ENCODE measurements at regions not wholly inside any gene's neighbourhood (a gene's known extent, or its start where the extent isn't known, plus 50 kb on each side); places are given as distances from the start of the nearest gene placed in this dataset.

DNA sequence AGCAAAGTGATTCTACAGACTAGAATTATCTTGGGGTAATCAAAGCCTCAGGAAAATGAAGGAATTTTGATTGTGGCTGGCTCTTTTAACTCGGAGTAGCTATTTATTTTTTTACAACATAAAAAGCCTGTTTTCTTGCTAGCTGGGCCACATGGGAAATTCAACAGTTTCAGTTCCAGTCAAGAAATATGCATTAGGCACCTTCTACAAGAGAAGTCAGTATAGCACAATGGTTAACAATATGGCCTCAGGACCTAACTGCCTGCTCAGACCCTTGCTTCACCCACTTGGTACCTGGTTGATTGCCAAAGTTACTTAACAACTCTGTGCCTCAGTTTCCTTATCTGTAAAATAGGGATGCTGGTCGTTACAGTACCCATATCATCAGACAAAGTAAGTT, 586.2 kb downstream of the ZNF608 start:
- POLR2A ChIA-PET: no interaction called here
- no peak for DNase-seq (ENCODE audit: extremely low spot score)
- TF ChIP-seq, protein P1, sequence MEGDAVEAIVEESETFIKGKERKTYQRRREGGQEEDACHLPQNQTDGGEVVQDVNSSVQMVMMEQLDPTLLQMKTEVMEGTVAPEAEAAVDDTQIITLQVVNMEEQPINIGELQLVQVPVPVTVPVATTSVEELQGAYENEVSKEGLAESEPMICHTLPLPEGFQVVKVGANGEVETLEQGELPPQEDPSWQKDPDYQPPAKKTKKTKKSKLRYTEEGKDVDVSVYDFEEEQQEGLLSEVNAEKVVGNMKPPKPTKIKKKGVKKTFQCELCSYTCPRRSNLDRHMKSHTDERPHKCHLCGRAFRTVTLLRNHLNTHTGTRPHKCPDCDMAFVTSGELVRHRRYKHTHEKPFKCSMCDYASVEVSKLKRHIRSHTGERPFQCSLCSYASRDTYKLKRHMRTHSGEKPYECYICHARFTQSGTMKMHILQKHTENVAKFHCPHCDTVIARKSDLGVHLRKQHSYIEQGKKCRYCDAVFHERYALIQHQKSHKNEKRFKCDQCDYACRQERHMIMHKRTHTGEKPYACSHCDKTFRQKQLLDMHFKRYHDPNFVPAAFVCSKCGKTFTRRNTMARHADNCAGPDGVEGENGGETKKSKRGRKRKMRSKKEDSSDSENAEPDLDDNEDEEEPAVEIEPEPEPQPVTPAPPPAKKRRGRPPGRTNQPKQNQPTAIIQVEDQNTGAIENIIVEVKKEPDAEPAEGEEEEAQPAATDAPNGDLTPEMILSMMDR (IDR thresholded peaks at IDR 0.05; ENCODE audit: control extremely low read depth, extremely low read depth, low read depth, missing control alignments): no peak
- CTCF ChIA-PET: no interaction called here

DNA sequence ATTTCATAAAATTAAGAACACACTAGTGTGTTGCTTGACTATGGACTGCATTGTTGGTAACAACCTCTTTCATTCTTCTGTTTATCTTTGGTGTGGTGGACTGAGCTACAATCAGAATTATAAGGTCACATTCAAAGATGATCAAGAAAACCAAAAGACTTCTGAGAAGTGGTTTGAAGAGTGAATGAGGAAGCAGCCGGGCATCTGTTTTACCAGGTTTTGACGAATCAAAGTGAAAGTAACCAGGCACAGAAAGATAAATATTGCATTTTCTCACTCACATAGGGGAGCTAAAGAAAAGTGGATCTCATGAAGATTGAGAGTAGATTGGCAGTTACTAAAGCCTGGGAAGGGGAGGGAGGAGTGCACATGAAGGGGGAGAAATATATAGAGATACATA, 589.1 kb downstream of the ZNF608 start:
- CTCF ChIA-PET: interaction anchor here (2.0 kb wide), 1 partner anchor 9 kb away, joined by 6 read pairs; no protein-coding TSS in a partner anchor
- POLR2A ChIA-PET: no interaction called here
- TF ChIP-seq, protein P1 (IDR thresholded peaks at IDR 0.05; ENCODE audit: control extremely low read depth, extremely low read depth, low read depth, missing control alignments): no peak
- no peak for DNase-seq (ENCODE audit: extremely low spot score)

DNA sequence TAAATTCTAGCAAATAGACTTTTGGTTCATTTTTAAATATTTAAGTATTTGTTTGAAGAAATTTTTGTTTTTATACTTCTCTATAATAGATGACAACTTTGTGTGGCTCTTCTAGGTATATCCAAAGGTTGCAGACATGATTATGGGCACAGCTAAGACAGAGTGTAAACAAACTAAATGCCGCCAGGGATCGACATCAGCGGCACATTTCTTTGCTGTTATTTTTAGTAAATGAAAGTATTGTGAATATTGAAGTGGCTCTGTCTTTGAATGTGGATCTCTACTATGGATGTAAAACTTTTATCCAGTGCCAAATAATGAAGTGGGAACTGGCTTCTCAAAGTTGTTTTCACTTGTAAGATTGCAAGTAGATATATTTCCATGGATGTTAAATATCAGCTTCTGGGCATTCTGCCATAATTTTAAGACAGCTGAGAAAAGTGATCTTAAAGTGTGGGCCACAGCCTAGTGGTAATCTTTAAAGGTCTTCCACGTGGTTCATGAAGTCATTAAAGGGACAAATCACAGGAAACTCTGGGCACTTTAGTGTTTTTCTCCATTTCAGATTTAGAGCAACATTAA, 589.9 kb downstream of the ZNF608 start:
- POLR2A ChIA-PET: no interaction called here
- TF ChIP-seq, protein P1 (IDR thresholded peaks at IDR 0.05; ENCODE audit: control extremely low read depth, extremely low read depth, low read depth, missing control alignments): no peak
- CTCF ChIA-PET: interaction anchor here (2.0 kb wide), 1 partner anchor 10 kb away, joined by 6 read pairs; no protein-coding TSS in a partner anchor
- DNase-seq (ENCODE audit: extremely low spot score): no peak

DNA sequence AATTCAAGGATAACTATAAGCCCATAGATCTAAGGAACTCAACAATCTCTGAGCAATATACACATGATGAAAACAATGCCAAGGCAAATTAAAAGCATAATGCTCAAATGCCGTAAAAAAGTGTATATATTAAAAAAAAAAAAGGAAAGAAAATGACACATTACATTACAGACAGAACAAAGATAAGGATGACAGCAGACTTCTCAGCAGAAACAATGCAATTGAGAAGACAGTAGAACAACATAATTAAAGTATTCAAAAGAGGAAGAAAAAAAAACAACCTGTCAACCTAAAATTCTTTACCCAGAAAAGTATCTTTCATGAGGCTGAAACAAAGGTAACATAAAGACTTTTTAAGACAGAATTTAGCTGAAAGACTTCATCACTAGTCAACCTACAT, 591.7 kb downstream of the ZNF608 start:
- POLR2A ChIA-PET: no interaction called here

DNA sequence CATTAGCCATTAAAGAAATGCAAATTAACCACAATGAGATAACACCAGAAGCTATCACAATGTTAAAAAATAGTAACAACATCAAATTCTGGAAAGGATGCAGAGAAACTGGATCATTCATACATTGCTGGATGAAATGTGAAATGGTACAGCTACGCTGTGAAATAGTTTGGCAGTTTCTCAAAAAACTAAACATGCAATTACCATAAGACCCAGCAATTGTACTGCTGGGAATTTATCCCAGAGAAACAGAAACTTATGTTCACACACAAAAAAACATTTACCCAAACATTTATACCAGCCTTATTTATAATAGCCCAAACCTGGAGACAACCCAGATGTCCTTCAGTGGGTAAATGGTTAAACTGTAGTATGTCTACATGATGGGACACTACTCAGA, 592.9 kb downstream of the ZNF608 start:
- TF ChIP-seq, protein P1 (IDR thresholded peaks at IDR 0.05; ENCODE audit: control extremely low read depth, extremely low read depth, low read depth, missing control alignments): no peak
- ChIA-PET CTCF (no interaction called here), POLR2A (no interaction called here)
- DNase-seq (ENCODE audit: extremely low spot score): no peak

More for the DNA sequence above, 591.7 kb downstream of the ZNF608 start:
- TF ChIP-seq, protein P1 (IDR thresholded peaks at IDR 0.05; ENCODE audit: control extremely low read depth, extremely low read depth, low read depth, missing control alignments): no peak
- CTCF ChIA-PET: no interaction called here
- no peak for DNase-seq (ENCODE audit: extremely low spot score)

DNA sequence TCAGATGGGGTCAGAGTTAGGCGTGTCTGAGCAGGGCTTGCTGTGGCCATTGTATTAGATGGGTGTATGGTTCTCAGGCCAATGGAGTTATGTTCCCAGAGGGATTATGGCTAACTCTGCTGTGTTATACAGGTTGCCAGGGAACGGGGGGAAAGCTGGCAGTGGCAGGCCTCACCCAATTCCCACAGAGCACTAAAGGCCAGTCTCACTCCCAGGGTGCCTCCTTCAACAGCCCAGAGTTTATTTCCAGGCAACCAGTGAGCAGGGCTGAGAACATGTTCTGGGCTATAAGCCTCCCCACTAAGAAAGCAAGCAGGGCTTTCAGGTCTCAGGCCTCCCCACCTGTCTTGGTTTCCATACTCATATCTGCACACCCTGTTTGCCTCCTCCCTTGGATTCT, 597.9 kb downstream of the ZNF608 start:
- CTCF ChIA-PET: no interaction called here
- TF ChIP-seq, protein P1 (IDR thresholded peaks at IDR 0.05; ENCODE audit: control extremely low read depth, extremely low read depth, low read depth, missing control alignments): no peak
- POLR2A ChIA-PET: no interaction called here

More for the DNA sequence above, 597.9 kb downstream of the ZNF608 start:
- no peak for DNase-seq (ENCODE audit: extremely low spot score)
